Thyroid gland (tissue), 4 donors: ENCODE measurements at regions not wholly inside any gene's neighbourhood (a gene's known extent, or its start where the extent isn't known, plus 50 kb on each side); places are given as distances from the start of the nearest gene placed in this dataset.

Source experiments
- POLR2A ChIP-seq, 2 donors: fragments of 450-650 bp; IDR thresholded peaks; one replicate each; pipeline ENCODE4 v1.6.1; 2017; ENCODE audit warnings: antibody characterized with exemption in 2 of 2, mild to moderate bottlenecking in 2 of 2, moderate library complexity in 1 of 2
- TF ChIP-seq, protein P1 (sequence below), 6 experiments: fragments of 200-600 bp in 3 of 6; fragments of 450-650 bp in 3 of 6; sonication (generic) in 3 of 6; IDR thresholded peaks; one replicate each; pipeline ENCODE4 v1.5.1; 2016 to 2019; ENCODE audit warnings: antibody characterized with exemption in 6 of 6, mild to moderate bottlenecking in 2 of 6, inconsistent platforms in 1 of 6, moderate library complexity in 1 of 6

DNA sequence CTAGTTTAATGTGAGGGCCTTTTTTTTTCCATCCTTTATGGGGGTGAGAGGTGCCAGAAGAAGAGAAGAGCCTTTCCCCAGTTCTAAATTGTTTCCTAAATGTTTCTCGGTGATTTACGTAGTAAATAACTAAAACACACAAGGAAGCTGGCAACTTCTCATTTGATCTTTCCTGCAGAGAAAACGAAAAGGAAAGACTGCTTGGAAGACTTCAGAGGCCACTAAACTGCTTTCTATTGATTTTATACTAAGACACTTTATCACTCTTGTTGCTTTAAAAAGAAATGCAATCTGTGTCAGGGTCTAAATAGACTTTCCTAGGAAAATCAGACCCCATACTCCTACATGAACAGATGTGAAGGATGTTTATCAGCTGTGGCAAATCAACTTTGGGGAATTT lies 52.1 kb upstream of the KAZN start:
- TF ChIP-seq, protein P1, sequence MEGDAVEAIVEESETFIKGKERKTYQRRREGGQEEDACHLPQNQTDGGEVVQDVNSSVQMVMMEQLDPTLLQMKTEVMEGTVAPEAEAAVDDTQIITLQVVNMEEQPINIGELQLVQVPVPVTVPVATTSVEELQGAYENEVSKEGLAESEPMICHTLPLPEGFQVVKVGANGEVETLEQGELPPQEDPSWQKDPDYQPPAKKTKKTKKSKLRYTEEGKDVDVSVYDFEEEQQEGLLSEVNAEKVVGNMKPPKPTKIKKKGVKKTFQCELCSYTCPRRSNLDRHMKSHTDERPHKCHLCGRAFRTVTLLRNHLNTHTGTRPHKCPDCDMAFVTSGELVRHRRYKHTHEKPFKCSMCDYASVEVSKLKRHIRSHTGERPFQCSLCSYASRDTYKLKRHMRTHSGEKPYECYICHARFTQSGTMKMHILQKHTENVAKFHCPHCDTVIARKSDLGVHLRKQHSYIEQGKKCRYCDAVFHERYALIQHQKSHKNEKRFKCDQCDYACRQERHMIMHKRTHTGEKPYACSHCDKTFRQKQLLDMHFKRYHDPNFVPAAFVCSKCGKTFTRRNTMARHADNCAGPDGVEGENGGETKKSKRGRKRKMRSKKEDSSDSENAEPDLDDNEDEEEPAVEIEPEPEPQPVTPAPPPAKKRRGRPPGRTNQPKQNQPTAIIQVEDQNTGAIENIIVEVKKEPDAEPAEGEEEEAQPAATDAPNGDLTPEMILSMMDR (IDR thresholded peaks at IDR 0.05) = no peak
- TF ChIP-seq POLR2A (IDR thresholded peaks at IDR 0.05) = no peak
